Ammon's horn (tissue), 1 donor: ENCODE measurements at regions not wholly inside any gene's neighbourhood (a gene's known extent, or its start where the extent isn't known, plus 50 kb on each side); places are given as distances from the start of the nearest gene placed in this dataset.

ENCODE experiments used
- DNase-seq: peaks from one replicate; pipeline ENCODE4 v3.0.0-alpha.2; 2016; ENCODE audit warnings: low spot score

GRCh38 chr5:3393920-3394597 lies 201.6 kb upstream of the IRX1 start:
- no peak for DNase-seq

- DNase-seq = no peak
These were observed 202.3 kb upstream of the IRX1 start for GRCh38 chr5:3393122-3393919.

- DNase-seq = no peak
These were observed 203.2 kb upstream of the IRX1 start for GRCh38 chr5:3392306-3392939.

- DNase-seq = no peak
These were observed 204.4 kb upstream of the IRX1 start for GRCh38 chr5:3391210-3391609.

- DNase-seq = no peak
These were observed 206.1 kb upstream of the IRX1 start for GRCh38 chr5:3389471-3390026.

GRCh38 chr5:3386637-3387036 lies 209.0 kb upstream of the IRX1 start:
- no peak for DNase-seq

- no peak for DNase-seq
These were observed 209.6 kb upstream of the IRX1 start for GRCh38 chr5:3385991-3386519.

GRCh38 chr5:3384531-3384930 lies 211.1 kb upstream of the IRX1 start:
- DNase-seq = no peak

- no peak for DNase-seq
These were observed 212.8 kb upstream of the IRX1 start for GRCh38 chr5:3382782-3383181.

- no peak for DNase-seq
These were observed 213.5 kb upstream of the IRX1 start for GRCh38 chr5:3382151-3382550.

GRCh38 chr5:3381206-3381825 lies 214.3 kb upstream of the IRX1 start:
- no peak for DNase-seq

GRCh38 chr5:3380689-3381088 lies 214.9 kb upstream of the IRX1 start:
- no peak for DNase-seq

GRCh38 chr5:3377831-3378230 lies 217.8 kb upstream of the IRX1 start:
- no peak for DNase-seq

GRCh38 chr5:3377176-3377575 lies 218.5 kb upstream of the IRX1 start:
- no peak for DNase-seq

- DNase-seq = no peak
These were observed 219.0 kb upstream of the IRX1 start for GRCh38 chr5:3376611-3377010.

GRCh38 chr5:3375586-3376311 lies 219.9 kb upstream of the IRX1 start:
- no peak for DNase-seq

GRCh38 chr5:3373391-3373790 lies 222.2 kb upstream of the IRX1 start:
- no peak for DNase-seq

- DNase-seq = no peak
These were observed 223.3 kb upstream of the IRX1 start for GRCh38 chr5:3372289-3372688.

- DNase-seq = no peak
These were observed 230.0 kb upstream of the IRX1 start for GRCh38 chr5:3365501-3366215.

- no peak for DNase-seq
These were observed 230.7 kb upstream of the IRX1 start for GRCh38 chr5:3364941-3365340.

- DNase-seq = no peak
These were observed 231.2 kb upstream of the IRX1 start for GRCh38 chr5:3364433-3364832.
